ENCODE measurements at regions not wholly inside any gene's neighbourhood (a gene's known extent, or its start where the extent isn't known, plus 50 kb on each side); places are given as distances from the start of the nearest gene placed in this dataset.

GRCh38 chr10:107727767-107728317 is 563.3 kb upstream of the SORCS1 start:
- DNase-seq (ENCODE audit: extremely low spot score): no peak
- ChIA-PET CTCF (no interaction called here), POLR2A (no interaction called here)
- TF ChIP-seq PKNOX1 (IDR thresholded peaks at IDR 0.05) (no peak), ARNT (IDR thresholded peaks at IDR 0.05) (no peak), ELF4 (IDR thresholded peaks at IDR 0.05) (no peak), BHLHE40 (IDR thresholded peaks at IDR 0.05; ENCODE audit: borderline replicate concordance) (no peak), LEF1 (IDR thresholded peaks at IDR 0.05; ENCODE audit: borderline replicate concordance) (no peak), TARDBP (IDR thresholded peaks at IDR 0.05) (no peak), HDGF (IDR thresholded peaks at IDR 0.05; ENCODE audit: borderline replicate concordance) (no peak), L3MBTL2 (conservative IDR thresholded peaks at IDR 0.05) (no peak), ZNF384 (IDR thresholded peaks at IDR 0.05) (no peak), CTBP1 (IDR thresholded peaks at IDR 0.05; ENCODE audit: borderline replicate concordance) (no peak), FOXA1 (IDR thresholded peaks at IDR 0.05) (no peak), SUZ12 (IDR thresholded peaks at IDR 0.05) (no peak), FOXK2 (IDR thresholded peaks at IDR 0.05) (no peak), NFRKB (IDR thresholded peaks at IDR 0.05) (no peak), FOXM1 (IDR thresholded peaks at IDR 0.05; ENCODE audit: borderline replicate concordance) (no peak), SP1 (IDR thresholded peaks at IDR 0.05) (no peak)

- ChIA-PET POLR2A (no interaction called here), CTCF (no interaction called here)
- DNase-seq (ENCODE audit: extremely low spot score): no peak
- TF ChIP-seq SUZ12 (IDR thresholded peaks at IDR 0.05): no peak
- no peak for TF ChIP-seq FOXA1 (IDR thresholded peaks at IDR 0.05)
- TF ChIP-seq LEF1 (IDR thresholded peaks at IDR 0.05; ENCODE audit: borderline replicate concordance): no peak
- no peak for TF ChIP-seq FOXM1 (IDR thresholded peaks at IDR 0.05; ENCODE audit: borderline replicate concordance)
- TF ChIP-seq ELF4 (IDR thresholded peaks at IDR 0.05): no peak
- TF ChIP-seq TARDBP (IDR thresholded peaks at IDR 0.05): no peak
- TF ChIP-seq NFRKB (IDR thresholded peaks at IDR 0.05): no peak
- TF ChIP-seq PKNOX1 (IDR thresholded peaks at IDR 0.05): no peak
- no peak for TF ChIP-seq ARNT (IDR thresholded peaks at IDR 0.05)
- no peak for TF ChIP-seq L3MBTL2 (conservative IDR thresholded peaks at IDR 0.05)
- TF ChIP-seq FOXK2 (IDR thresholded peaks at IDR 0.05): no peak
- TF ChIP-seq CTBP1 (IDR thresholded peaks at IDR 0.05; ENCODE audit: borderline replicate concordance): no peak
- no peak for TF ChIP-seq BHLHE40 (IDR thresholded peaks at IDR 0.05; ENCODE audit: borderline replicate concordance)
- no peak for TF ChIP-seq ZNF384 (IDR thresholded peaks at IDR 0.05)
- no peak for TF ChIP-seq SP1 (IDR thresholded peaks at IDR 0.05)
- no peak for TF ChIP-seq HDGF (IDR thresholded peaks at IDR 0.05; ENCODE audit: borderline replicate concordance)
Measured at GRCh38 chr10:107718864-107719263, 554.4 kb upstream of the SORCS1 start.

GRCh38 chr10:107717046-107717445 is 552.5 kb upstream of the SORCS1 start:
- no peak for DNase-seq (ENCODE audit: extremely low spot score)
- POLR2A ChIA-PET: no interaction called here
- CTCF ChIA-PET: no interaction called here
- TF ChIP-seq CTBP1 (IDR thresholded peaks at IDR 0.05; ENCODE audit: borderline replicate concordance): no peak
- TF ChIP-seq FOXK2 (IDR thresholded peaks at IDR 0.05): no peak
- no peak for TF ChIP-seq BHLHE40 (IDR thresholded peaks at IDR 0.05; ENCODE audit: borderline replicate concordance)
- no peak for TF ChIP-seq L3MBTL2 (conservative IDR thresholded peaks at IDR 0.05)
- no peak for TF ChIP-seq ARNT (IDR thresholded peaks at IDR 0.05)
- TF ChIP-seq ZNF384 (IDR thresholded peaks at IDR 0.05): no peak
- TF ChIP-seq TARDBP (IDR thresholded peaks at IDR 0.05): no peak

- POLR2A ChIA-PET: no interaction called here
- no peak for DNase-seq (ENCODE audit: extremely low spot score)
- TF ChIP-seq PKNOX1 (IDR thresholded peaks at IDR 0.05) (no peak), ARNT (IDR thresholded peaks at IDR 0.05) (no peak), FOXK2 (IDR thresholded peaks at IDR 0.05) (no peak), LEF1 (IDR thresholded peaks at IDR 0.05; ENCODE audit: borderline replicate concordance) (no peak), CTBP1 (IDR thresholded peaks at IDR 0.05; ENCODE audit: borderline replicate concordance) (no peak), L3MBTL2 (conservative IDR thresholded peaks at IDR 0.05) (no peak), ZNF384 (IDR thresholded peaks at IDR 0.05) (no peak), BHLHE40 (IDR thresholded peaks at IDR 0.05; ENCODE audit: borderline replicate concordance) (no peak), ELF4 (IDR thresholded peaks at IDR 0.05) (no peak), FOXA1 (IDR thresholded peaks at IDR 0.05) (no peak), SUZ12 (IDR thresholded peaks at IDR 0.05) (no peak), FOXM1 (IDR thresholded peaks at IDR 0.05; ENCODE audit: borderline replicate concordance) (no peak), SP1 (IDR thresholded peaks at IDR 0.05) (no peak), TARDBP (IDR thresholded peaks at IDR 0.05) (no peak), HDGF (IDR thresholded peaks at IDR 0.05; ENCODE audit: borderline replicate concordance) (no peak), NFRKB (IDR thresholded peaks at IDR 0.05) (no peak)
- CTCF ChIA-PET: no interaction called here
Measured at GRCh38 chr10:107715565-107715964, 551.1 kb upstream of the SORCS1 start.

- no peak for DNase-seq (ENCODE audit: extremely low spot score)
- ChIA-PET POLR2A (no interaction called here), CTCF (no interaction called here)
- TF ChIP-seq FOXK2 (IDR thresholded peaks at IDR 0.05): no peak
- no peak for TF ChIP-seq CTBP1 (IDR thresholded peaks at IDR 0.05; ENCODE audit: borderline replicate concordance)
- no peak for TF ChIP-seq SP1 (IDR thresholded peaks at IDR 0.05)
- no peak for TF ChIP-seq FOXM1 (IDR thresholded peaks at IDR 0.05; ENCODE audit: borderline replicate concordance)
- no peak for TF ChIP-seq TARDBP (IDR thresholded peaks at IDR 0.05)
- no peak for TF ChIP-seq PKNOX1 (IDR thresholded peaks at IDR 0.05)
- TF ChIP-seq ARNT (IDR thresholded peaks at IDR 0.05): no peak
- no peak for TF ChIP-seq FOXA1 (IDR thresholded peaks at IDR 0.05)
- TF ChIP-seq NFRKB (IDR thresholded peaks at IDR 0.05): no peak
- no peak for TF ChIP-seq ELF4 (IDR thresholded peaks at IDR 0.05)
- TF ChIP-seq SUZ12 (IDR thresholded peaks at IDR 0.05): no peak
- no peak for TF ChIP-seq LEF1 (IDR thresholded peaks at IDR 0.05; ENCODE audit: borderline replicate concordance)
- no peak for TF ChIP-seq HDGF (IDR thresholded peaks at IDR 0.05; ENCODE audit: borderline replicate concordance)
- TF ChIP-seq BHLHE40 (IDR thresholded peaks at IDR 0.05; ENCODE audit: borderline replicate concordance): no peak
- TF ChIP-seq ZNF384 (IDR thresholded peaks at IDR 0.05): no peak
- TF ChIP-seq L3MBTL2 (conservative IDR thresholded peaks at IDR 0.05): no peak
Measured at GRCh38 chr10:107708981-107709380, 544.5 kb upstream of the SORCS1 start.

Data from HEK293T (cell line).